ENCODE measurements at regions not wholly inside any gene's neighbourhood (a gene's known extent, or its start where the extent isn't known, plus 50 kb on each side); places are given as distances from the start of the nearest gene placed in this dataset.

- H3K4me3 ChIP-seq (ENCODE audit: low read depth, low read length): no peak overlapping the region
- TF ChIP-seq CTCF (IDR thresholded peaks at IDR 0.05; ENCODE audit: borderline replicate concordance, insufficient read depth, low read depth, low read length): no peak
Observed at GRCh38 chr2:103873716-103874351, 980.1 kb upstream of the POU3F3 start.

- no peak for TF ChIP-seq CTCF (IDR thresholded peaks at IDR 0.05; ENCODE audit: borderline replicate concordance, insufficient read depth, low read depth, low read length)
- no peak overlapping the region for H3K4me3 ChIP-seq (ENCODE audit: low read depth, low read length)
Observed at GRCh38 chr2:103875131-103875530, 978.8 kb upstream of the POU3F3 start.

- TF ChIP-seq CTCF (IDR thresholded peaks at IDR 0.05; ENCODE audit: borderline replicate concordance, insufficient read depth, low read depth, low read length): no peak
- H3K4me3 ChIP-seq (ENCODE audit: low read depth, low read length): no peak overlapping the region
Observed at GRCh38 chr2:103875531-103875930, 978.4 kb upstream of the POU3F3 start.

- H3K4me3 ChIP-seq (ENCODE audit: low read depth, low read length): no peak overlapping the region
- TF ChIP-seq CTCF (IDR thresholded peaks at IDR 0.05; ENCODE audit: borderline replicate concordance, insufficient read depth, low read depth, low read length): no peak
Observed at GRCh38 chr2:103876611-103877010, 977.3 kb upstream of the POU3F3 start.

- TF ChIP-seq CTCF (IDR thresholded peaks at IDR 0.05; ENCODE audit: borderline replicate concordance, insufficient read depth, low read depth, low read length): no peak
- no peak overlapping the region for H3K4me3 ChIP-seq (ENCODE audit: low read depth, low read length)
Observed at GRCh38 chr2:103879101-103879500, 974.8 kb upstream of the POU3F3 start.

GRCh38 chr2:103880081-103880834 is 973.7 kb upstream of the POU3F3 start:
- no peak for TF ChIP-seq CTCF (IDR thresholded peaks at IDR 0.05; ENCODE audit: borderline replicate concordance, insufficient read depth, low read depth, low read length)
- H3K4me3 ChIP-seq (ENCODE audit: low read depth, low read length): no peak overlapping the region

- no peak for TF ChIP-seq CTCF (IDR thresholded peaks at IDR 0.05; ENCODE audit: borderline replicate concordance, insufficient read depth, low read depth, low read length)
- H3K4me3 ChIP-seq (ENCODE audit: low read depth, low read length): no peak overlapping the region
Observed at GRCh38 chr2:103887625-103888024, 966.3 kb upstream of the POU3F3 start.
